HepG2 (cell line): ENCODE measurements at regions not wholly inside any gene's neighbourhood (a gene's known extent, or its start where the extent isn't known, plus 50 kb on each side); places are given as distances from the start of the nearest gene placed in this dataset.

Experiments
- ATAC-seq: fragments of 200-7000 bp; cut with Tn5 transposase; 3 replicates; pipeline ENCODE4 v1.9.1; 2020; ENCODE audit warnings: mild to moderate bottlenecking, moderate library complexity
- BruUV-seq: library from RNA; stranded (reverse); fragments of 400-500 nt; replicated peaks from 2 replicates; lab custom pipeline; 2021; lab: Mats Ljungman, UMichigan
- CTCF ChIA-PET: fragments of 300-600 bp; formaldehyde crosslinking; extraction: SDS; loops from one replicate; lab custom pipeline; 2021; ENCODE audit warnings: low total read pairs, inconsistent platforms, low intra/inter-chr PET ratio; lab: Yijun Ruan, JAX
- POLR2A ChIA-PET: fragments of 350-600 bp; sonication (Branson Sonifier 250); formaldehyde crosslinking; loops from one replicate; lab custom pipeline; 2020; ENCODE audit warnings: antibody characterized with exemption, inconsistent platforms; lab: Yijun Ruan, JAX
- DNase-seq: peaks from one replicate; pipeline ENCODE4 v3.0.0-alpha.2; 2015; ENCODE audit warnings: low spot score
- FAIRE-seq: peaks from 3 replicates; lab custom pipeline; 2011; peaks lifted over from hg19 to GRCh38; lab: Jason Lieb, UNC
- H2AFZ ChIP-seq: one replicate; pipeline ENCODE4 v1.6.1; 2011; ENCODE audit warnings: low read length, inconsistent platforms
- H3K27ac ChIP-seq: fragments of 300-600 bp; 3 replicates; pipeline ENCODE4 v1.8.0; 2011; ENCODE audit warnings: mixed run types, mild to moderate bottlenecking, mixed read lengths, low read length, inconsistent platforms; ENCODE audit not compliant: insufficient read depth; ENCODE audit errors: extremely low read length
- H3K27me3 ChIP-seq, 2 experiments: fragments of 200-600 bp in 1 of 2; 2 replicates in 1 of 2; 3 replicates in 1 of 2; pipeline versions ENCODE4 v1.6.0 to v1.8.0; 2011; ENCODE audit warnings: low read length in 2 of 2, mild to moderate bottlenecking in 2 of 2, moderate library complexity in 2 of 2, inconsistent platforms in 1 of 2; ENCODE audit not compliant: insufficient read depth in 2 of 2, control insufficient read depth in 1 of 2
- H3K36me3 ChIP-seq, 2 experiments: fragments of 200-600 bp in 1 of 2; replicated peaks in 1 of 2; 2 replicates in 1 of 2; 3 replicates in 1 of 2; pipeline versions ENCODE4 v1.5.1 to v1.8.0; 2011; ENCODE audit warnings: low read length in 2 of 2, inconsistent platforms in 1 of 2; ENCODE audit not compliant: insufficient read depth in 2 of 2, control insufficient read depth in 1 of 2
- H3K4me1 ChIP-seq: 2 replicates; pipeline ENCODE4 v1.5.1; 2012; ENCODE audit warnings: low read length, inconsistent platforms; ENCODE audit not compliant: insufficient read depth
- H3K4me2 ChIP-seq: 2 replicates; pipeline ENCODE4 v1.6.0; 2011; ENCODE audit warnings: low read depth, low read length, inconsistent platforms
- H3K4me3 ChIP-seq, 3 experiments: fragments of 200-600 bp in 1 of 3; sonication (generic), shearing (Covaris generic) in 1 of 3; replicated peaks in 1 of 3; 2 replicates each; pipeline ENCODE4 v1.5.1; 2011 to 2016; ENCODE audit warnings: low read length in 3 of 3, inconsistent platforms in 2 of 3, low read depth in 2 of 3, mild to moderate bottlenecking in 2 of 3, control low read depth in 1 of 3, mixed read lengths in 1 of 3; ENCODE audit not compliant: insufficient read depth in 1 of 3
- H3K79me2 ChIP-seq: one replicate; pipeline ENCODE4 v1.6.1; 2011; ENCODE audit warnings: low read length, inconsistent platforms; ENCODE audit not compliant: insufficient read depth
- H3K9ac ChIP-seq: 2 replicates; pipeline ENCODE4 v1.6.0; 2011; ENCODE audit warnings: mild to moderate bottlenecking, low read depth, low read length, inconsistent platforms; ENCODE audit not compliant: insufficient read depth
- H3K9me3 ChIP-seq: 2 replicates; pipeline ENCODE4 v1.5.1; 2012; ENCODE audit warnings: mild to moderate bottlenecking, low read length
- H4K20me1 ChIP-seq: 2 replicates; pipeline ENCODE4 v1.6.0; 2011; ENCODE audit warnings: inconsistent platforms, mild to moderate bottlenecking, low read length, moderate library complexity; ENCODE audit not compliant: insufficient read depth
- ATF7 ChIP-seq, 2 experiments: fragments of 450-650 bp in 1 of 2; sonication (generic) in 1 of 2; formaldehyde crosslinking in 1 of 2; IDR thresholded peaks; 2 replicates each; pipeline versions ENCODE4 v1.4.0 to v1.6.1; 2016 to 2020; ENCODE audit warnings: antibody characterized with exemption in 1 of 2, mild to moderate bottlenecking in 1 of 2, missing genetic modification reagents in 1 of 2
- CREB1 ChIP-seq, 2 experiments: fragments of 450-650 bp in 1 of 2; IDR thresholded peaks; 2 replicates each; pipeline ENCODE4 v1.6.1; 2016 to 2017; ENCODE audit warnings: control low read depth in 1 of 2, mild to moderate bottlenecking in 1 of 2, missing compliant biosample characterization in 1 of 2, missing genetic modification characterization in 1 of 2
- EZH2 ChIP-seq: conservative IDR thresholded peaks from 2 replicates; pipeline ENCODE4 v1.6.1; 2012; ENCODE audit warnings: mild to moderate bottlenecking, low read depth, low read length, moderate library complexity
- ZNF782 ChIP-seq: sonication (generic); formaldehyde crosslinking; IDR thresholded peaks from 2 replicates; pipeline ENCODE4 v1.4.0; 2020; ENCODE audit warnings: missing genetic modification reagents, mild to moderate bottlenecking, borderline replicate concordance
- ZNF850 ChIP-seq: sonication (generic); formaldehyde crosslinking; conservative IDR thresholded peaks from 2 replicates; pipeline ENCODE4 v1.9.0; 2021; ENCODE audit warnings: mild to moderate bottlenecking, missing genetic modification reagents
- WGBS: methylation state at CpG from one replicate; pipeline ENCODE4 v1.1.6; 2017; ENCODE audit warnings: low lambda C conversion rate; 5-methylcytosine and 5-hydroxymethylcytosine counted together
- in situ Hi-C: cut with HindIII; loops from 2 replicates; pipeline ENCODE4 v1.10.0; 2017; ENCODE audit warnings: low pct_unique_long_range_greater_than_20kb; ENCODE audit not compliant: extremely low pct_ligation_motif_present
- intact Hi-C: fragments of 100-400 bp; cut with micrococcal nuclease; formaldehyde crosslinking; loops from one replicate; pipeline ENCODE4 v1.10.0; 2022; ENCODE audit not compliant: unreplicated experiment
- TF ChIP-seq, protein P1 (sequence below): sonication (generic); formaldehyde crosslinking; IDR thresholded peaks from 2 replicates; pipeline ENCODE4 v1.9.0; 2021; ENCODE audit warnings: missing genetic modification reagents, mild to moderate bottlenecking, borderline replicate concordance

DNA sequence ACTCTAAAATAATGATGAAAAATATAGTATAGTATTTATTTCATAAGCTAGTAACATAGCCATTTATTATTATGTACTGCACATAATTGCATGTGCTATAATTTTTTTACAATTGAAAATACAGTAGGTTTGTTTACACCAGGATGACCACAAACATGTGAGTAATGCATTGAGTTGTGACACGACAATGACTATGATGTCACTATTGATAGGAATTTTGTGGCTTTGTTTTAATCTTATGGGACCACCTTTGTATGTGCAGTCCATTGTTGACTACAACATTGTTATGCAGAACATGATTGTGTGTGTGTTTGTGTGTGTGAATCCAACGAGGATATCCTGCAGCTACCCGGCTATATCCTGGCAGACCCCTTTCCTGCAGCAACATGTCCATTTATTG, 372.2 kb upstream of the MCTP2 start:
- CTCF ChIA-PET: no interaction called here
- DNase-seq (no peak), FAIRE-seq (no peak), ATAC-seq (no peak)
- in situ Hi-C loops: no loop called here
- TF ChIP-seq EZH2 (no peak), ZNF782 (CRISPR knock-in tag) (no peak), ZNF850 (no peak), ATF7 (IDR thresholded peaks at IDR 0.05) (peak; percentile 65), ATF7 (CRISPR knock-in tag; IDR thresholded peaks at IDR 0.05) (no peak), CREB1 (IDR thresholded peaks at IDR 0.05) (peak; percentile 77), CREB1 (CRISPR knock-in tag; IDR thresholded peaks at IDR 0.05) (no peak)
- TF ChIP-seq, protein P1, sequence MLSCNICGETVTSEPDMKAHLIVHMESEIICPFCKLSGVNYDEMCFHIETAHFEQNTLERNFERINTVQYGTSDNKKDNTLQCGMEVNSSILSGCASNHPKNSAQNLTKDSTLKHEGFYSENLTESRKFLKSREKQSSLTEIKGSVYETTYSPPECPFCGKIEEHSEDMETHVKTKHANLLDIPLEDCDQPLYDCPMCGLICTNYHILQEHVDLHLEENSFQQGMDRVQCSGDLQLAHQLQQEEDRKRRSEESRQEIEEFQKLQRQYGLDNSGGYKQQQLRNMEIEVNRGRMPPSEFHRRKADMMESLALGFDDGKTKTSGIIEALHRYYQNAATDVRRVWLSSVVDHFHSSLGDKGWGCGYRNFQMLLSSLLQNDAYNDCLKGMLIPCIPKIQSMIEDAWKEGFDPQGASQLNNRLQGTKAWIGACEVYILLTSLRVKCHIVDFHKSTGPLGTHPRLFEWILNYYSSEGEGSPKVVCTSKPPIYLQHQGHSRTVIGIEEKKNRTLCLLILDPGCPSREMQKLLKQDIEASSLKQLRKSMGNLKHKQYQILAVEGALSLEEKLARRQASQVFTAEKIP (CRISPR knock-in tag): no peak
- POLR2A ChIA-PET: no interaction called here
- H2AFZ ChIP-seq: no peak overlapping the region
- H3K27ac ChIP-seq: no peak overlapping the region
- H4K20me1 ChIP-seq: no peaks in the 10 kb centered on the region
- H3K4me1 ChIP-seq: no peaks in the 10 kb centered on the region
- WGBS: 0% methylated on average over 3 of the region's 3 CpGs
- no peak overlapping the region for H3K9ac ChIP-seq
- H3K9me3 ChIP-seq: no peaks in the 10 kb centered on the region
- no TSS peak for BruUV-seq
- no peaks in the 10 kb centered on the region; a peak in 1 of 5 replicates for H3K27me3 ChIP-seq
- H3K4me2 ChIP-seq: no peak overlapping the region
- intact Hi-C loops: no loop called here
- no peaks in the 10 kb centered on the region for H3K36me3 ChIP-seq
- H3K79me2 ChIP-seq: no peaks in the 10 kb centered on the region
- H3K4me3 ChIP-seq: no peak overlapping the region
